Jurkat, Clone E6-1 (cell line): ENCODE measurements at regions not wholly inside any gene's neighbourhood (a gene's known extent, or its start where the extent isn't known, plus 50 kb on each side); places are given as distances from the start of the nearest gene placed in this dataset.
A peak's percentile ranks its signal among the peaks of the same experiment; 100 is the strongest.

Experiments
- DNase-seq: peaks from one replicate; pipeline ENCODE4 v3.0.0-alpha.2; 2011; ENCODE audit warnings: low read depth, low spot score
- H3K4me3 ChIP-seq: 2 replicates; pipeline ENCODE4 v1.5.1; 2011; ENCODE audit warnings: mild to moderate bottlenecking, low read length, control low read depth, moderate library complexity

GRCh38 chr11:88231894-88232482 lies 56.7 kb upstream of the RAB38 start:
- peak; percentile 9 for DNase-seq
- H3K4me3 ChIP-seq: no peak overlapping the region

GRCh38 chr11:88229303-88229702 lies 54.1 kb upstream of the RAB38 start:
- DNase-seq: no peak
- no peak overlapping the region for H3K4me3 ChIP-seq
